CD4-positive, alpha-beta memory T cell (primary cell): ENCODE measurements at regions not wholly inside any gene's neighbourhood (a gene's known extent, or its start where the extent isn't known, plus 50 kb on each side); places are given as distances from the start of the nearest gene placed in this dataset.
"Not testable (repeated sequence)": the region's sequence is repeated elsewhere in the genome, so short reads cannot be mapped to it uniquely, and the experiment has no call there.

ENCODE experiments used
- CTCF ChIA-PET: fragments of 350-600 bp; sonication (Branson Sonifier 250); formaldehyde crosslinking; loops from one replicate; lab custom pipeline; 2021; ENCODE audit warnings: inconsistent platforms; ENCODE audit not compliant: partially characterized antibody; lab: Charles Lee
- POLR2A ChIA-PET: fragments of 350-600 bp; sonication (Branson Sonifier 250); formaldehyde crosslinking; loops from one replicate; lab custom pipeline; 2021; ENCODE audit not compliant: partially characterized antibody; lab: Charles Lee
- DNase-seq, 5 donors: peaks; one replicate each; pipeline versions ENCODE4 v3.0.0 to v3.0.0-alpha.2; 2020 to 2022; ENCODE audit warnings: mixed read lengths in 1 of 5
- H3K27ac ChIP-seq: one replicate; pipeline ENCODE4 v1.7.0; 2013; ENCODE audit warnings: low read depth, low read length
- H3K27me3 ChIP-seq: 2 replicates; pipeline ENCODE4 v1.7.0; 2013; ENCODE audit warnings: mild to moderate bottlenecking, low read length, moderate library complexity; ENCODE audit not compliant: insufficient read depth
- H3K36me3 ChIP-seq: 2 replicates; pipeline ENCODE4 v1.7.0; 2013; ENCODE audit warnings: mild to moderate bottlenecking, low read length, moderate library complexity; ENCODE audit not compliant: insufficient read depth
- H3K4me1 ChIP-seq: 2 replicates; pipeline ENCODE4 v1.7.0; 2013; ENCODE audit warnings: mild to moderate bottlenecking, low read length, moderate library complexity; ENCODE audit not compliant: insufficient read depth
- H3K4me3 ChIP-seq, 2 donors: one replicate each; pipeline ENCODE4 v1.7.0; 2013; ENCODE audit warnings: low read length in 2 of 2, mild to moderate bottlenecking in 1 of 2
- H3K9me3 ChIP-seq, 2 donors: one replicate each; pipeline ENCODE4 v1.7.0; 2013; ENCODE audit warnings: low read length in 2 of 2, control low read depth in 1 of 2; ENCODE audit not compliant: control insufficient read depth in 1 of 2
- H3K27ac Mint-ChIP-seq, 7 donors: one replicate each; pipeline ENCODE4 v1.8.0; 2020 to 2021; ENCODE audit warnings: mixed read lengths in 7 of 7, mild to moderate bottlenecking in 6 of 7, inconsistent platforms in 3 of 7, moderate library complexity in 3 of 7
- H3K27me3 Mint-ChIP-seq, 2 donors: one replicate each; pipeline ENCODE4 v1.8.0; 2020 to 2021; ENCODE audit warnings: mixed read lengths in 2 of 2
- H3K36me3 Mint-ChIP-seq, 2 donors: one replicate each; pipeline ENCODE4 v1.8.0; 2020 to 2021; ENCODE audit warnings: mixed read lengths in 2 of 2, inconsistent platforms in 1 of 2, mild to moderate bottlenecking in 1 of 2
- H3K4me1 Mint-ChIP-seq, 4 donors: one replicate each; pipeline ENCODE4 v1.8.0; 2020 to 2021; ENCODE audit warnings: mixed read lengths in 4 of 4, mild to moderate bottlenecking in 1 of 4
- H3K4me3 Mint-ChIP-seq, 8 donors: one replicate each; pipeline ENCODE4 v1.8.0; 2020 to 2021; ENCODE audit warnings: mixed read lengths in 8 of 8, mild to moderate bottlenecking in 7 of 8, moderate library complexity in 6 of 8, inconsistent platforms in 3 of 8
- H3K9me3 Mint-ChIP-seq, 8 donors: one replicate each; pipeline ENCODE4 v1.8.0; 2020 to 2021; ENCODE audit warnings: mixed read lengths in 8 of 8, mild to moderate bottlenecking in 5 of 8, inconsistent platforms in 3 of 8, moderate library complexity in 1 of 8
- intact Hi-C: fragments of 100-400 bp; cut with micrococcal nuclease; formaldehyde crosslinking; loops from one replicate; pipeline ENCODE4 v1.15.1; 2023

DNA sequence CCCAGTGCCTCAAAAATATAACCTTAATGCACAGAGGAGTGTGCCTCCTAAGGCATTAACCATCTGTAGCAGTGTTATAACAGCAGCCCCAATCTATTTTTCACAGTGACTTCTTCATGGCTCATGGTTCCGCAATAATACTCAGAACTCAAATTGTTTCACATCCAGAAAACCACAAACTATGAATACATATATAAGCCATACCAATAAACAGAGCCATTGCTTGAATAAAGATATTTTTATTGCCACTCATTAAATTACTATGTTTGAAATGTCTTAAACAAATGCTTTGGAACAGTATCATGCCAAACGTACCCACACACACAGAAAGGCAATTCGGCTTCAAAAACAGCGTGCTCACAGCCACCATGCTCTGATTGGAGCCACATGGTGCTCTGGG is 629.3 kb upstream of the NRP1 start:
- no peak overlapping the region for H3K4me3 ChIP-seq
- H3K27ac Mint-ChIP-seq = no peak overlapping the region
- ChIA-PET POLR2A (no interaction called here), CTCF (no interaction called here)
- H3K4me1 Mint-ChIP-seq = no peaks in the 10 kb centered on the region
- DNase-seq = no peak
- H3K4me3 Mint-ChIP-seq = no peak overlapping the region
- no peaks in the 10 kb centered on the region for H3K27me3 ChIP-seq
- intact Hi-C loops = no loop called here
- no peak overlapping the region for H3K27ac ChIP-seq
- H3K9me3 ChIP-seq = no peaks in the 10 kb centered on the region
- H3K4me1 ChIP-seq = no peaks in the 10 kb centered on the region
- peaks cover 0 to 5% (median under 1%) of the 10 kb centered on the region in 8 donors for H3K9me3 Mint-ChIP-seq
- no peaks in the 10 kb centered on the region for H3K36me3 Mint-ChIP-seq
- H3K27me3 Mint-ChIP-seq = peaks cover 3 to 10% of the 10 kb centered on the region in 2 donors
- H3K36me3 ChIP-seq = no peaks in the 10 kb centered on the region

DNA sequence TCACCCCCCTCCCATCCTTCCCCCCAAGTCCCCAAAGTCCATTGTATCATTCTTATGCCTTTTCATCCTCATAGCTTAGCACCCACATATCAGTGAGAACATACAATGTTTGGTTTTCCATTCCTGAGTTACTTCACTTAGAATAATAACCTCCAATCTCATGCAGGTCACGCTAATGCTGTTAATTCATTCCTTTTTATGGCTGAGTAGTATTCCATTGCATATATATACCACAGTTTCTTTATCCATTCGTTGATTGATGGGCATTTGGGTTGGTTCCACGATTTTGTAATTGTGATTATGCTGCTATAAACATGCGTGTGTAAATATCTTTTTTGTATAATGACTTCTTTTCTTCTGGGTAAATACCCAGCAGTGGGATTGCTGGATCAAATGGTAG is 621.9 kb upstream of the NRP1 start:
- H3K4me1 Mint-ChIP-seq, intact Hi-C loops, H3K36me3 Mint-ChIP-seq: not testable (repeated sequence)

DNA sequence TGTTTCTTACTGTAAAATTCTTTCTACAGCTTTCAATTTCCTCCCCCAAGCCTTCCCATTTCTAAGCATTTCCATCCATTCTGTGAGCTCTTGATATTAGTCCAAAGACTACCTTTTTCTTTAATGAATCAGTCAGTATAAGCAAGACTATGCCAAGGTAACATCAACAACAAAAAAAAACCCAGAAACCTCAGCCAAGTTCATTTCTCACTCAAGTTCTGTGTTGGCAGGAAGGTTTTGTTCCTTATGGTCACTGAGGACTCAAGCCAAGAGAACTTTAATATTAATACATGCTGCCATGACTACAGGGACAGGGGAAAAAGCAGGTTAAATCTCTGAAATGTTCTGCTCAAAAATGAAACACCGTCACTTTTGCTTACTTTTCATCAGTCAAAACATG is 621.2 kb upstream of the NRP1 start:
- POLR2A ChIA-PET = no interaction called here
- H3K4me3 ChIP-seq = no peak overlapping the region
- Mint-ChIP-seq H3K36me3 (no peaks in the 10 kb centered on the region), H3K4me1 (no peaks in the 10 kb centered on the region), H3K27ac (no peak overlapping the region), H3K4me3 (no peak overlapping the region), H3K9me3 (peaks cover 0 to 7% (median 0%) of the 10 kb centered on the region in 8 donors), H3K27me3 (peaks cover 0 to 4% of the 10 kb centered on the region in 2 donors)
- H3K27ac ChIP-seq = no peak overlapping the region
- H3K36me3 ChIP-seq = no peaks in the 10 kb centered on the region
- intact Hi-C loops = no loop called here
- H3K27me3 ChIP-seq = no peaks in the 10 kb centered on the region
- no peak for DNase-seq
- no peaks in the 10 kb centered on the region for H3K9me3 ChIP-seq
- no peaks in the 10 kb centered on the region for H3K4me1 ChIP-seq
- CTCF ChIA-PET = no interaction called here

More for the DNA sequence above, 621.9 kb upstream of the NRP1 start:
- H3K27ac Mint-ChIP-seq, H3K36me3 ChIP-seq, H3K27me3 Mint-ChIP-seq, H3K4me1 ChIP-seq, H3K9me3 Mint-ChIP-seq, CTCF ChIA-PET, H3K27ac ChIP-seq, H3K27me3 ChIP-seq, H3K9me3 ChIP-seq, H3K4me3 Mint-ChIP-seq, DNase-seq, POLR2A ChIA-PET, H3K4me3 ChIP-seq: not testable (repeated sequence)

DNA sequence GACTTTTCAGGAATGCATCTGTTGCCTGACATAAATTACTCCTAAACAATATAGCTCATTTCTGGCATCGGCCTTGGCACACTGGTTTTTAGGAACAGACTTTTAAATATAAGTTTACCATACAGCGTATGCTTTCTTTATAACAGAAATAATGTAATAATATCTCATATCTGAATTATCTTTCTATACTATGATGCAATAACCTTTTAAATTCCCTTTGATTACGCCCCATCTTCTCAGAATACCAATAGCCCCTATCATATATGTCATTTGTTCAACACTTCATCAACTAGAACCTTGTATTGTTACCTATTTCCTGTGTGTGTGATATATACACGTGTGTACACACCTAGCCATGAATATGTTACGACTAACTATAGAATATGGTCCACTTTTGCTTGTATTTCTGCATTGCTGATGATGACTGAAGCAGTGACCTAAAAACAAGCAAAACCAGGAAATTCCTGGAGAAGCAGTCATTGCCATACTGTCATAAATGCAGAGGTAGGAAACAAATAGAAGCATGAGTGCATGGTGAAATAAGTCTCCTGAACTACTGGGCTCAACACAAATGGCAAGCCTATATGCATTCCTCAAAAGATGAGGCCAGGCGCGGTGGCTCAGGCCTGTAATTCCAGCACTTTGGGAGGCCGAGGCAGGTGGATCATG is 618.4 kb upstream of the NRP1 start:
- Mint-ChIP-seq H3K36me3 (no peaks in the 10 kb centered on the region), H3K27ac (no peak overlapping the region), H3K4me1 (no peaks in the 10 kb centered on the region), H3K4me3 (no peak overlapping the region), H3K27me3 (no peaks in the 10 kb centered on the region), H3K9me3 (peaks cover 0 to 9% (median 0%) of the 10 kb centered on the region in 8 donors)
- no peak for DNase-seq
- H3K27me3 ChIP-seq = no peaks in the 10 kb centered on the region
- H3K4me3 ChIP-seq = no peak overlapping the region
- no peaks in the 10 kb centered on the region for H3K36me3 ChIP-seq
- ChIA-PET POLR2A (no interaction called here), CTCF (no interaction called here)
- no peaks in the 10 kb centered on the region for H3K9me3 ChIP-seq
- intact Hi-C loops = no loop called here
- H3K27ac ChIP-seq = no peak overlapping the region
- H3K4me1 ChIP-seq = no peaks in the 10 kb centered on the region

DNA sequence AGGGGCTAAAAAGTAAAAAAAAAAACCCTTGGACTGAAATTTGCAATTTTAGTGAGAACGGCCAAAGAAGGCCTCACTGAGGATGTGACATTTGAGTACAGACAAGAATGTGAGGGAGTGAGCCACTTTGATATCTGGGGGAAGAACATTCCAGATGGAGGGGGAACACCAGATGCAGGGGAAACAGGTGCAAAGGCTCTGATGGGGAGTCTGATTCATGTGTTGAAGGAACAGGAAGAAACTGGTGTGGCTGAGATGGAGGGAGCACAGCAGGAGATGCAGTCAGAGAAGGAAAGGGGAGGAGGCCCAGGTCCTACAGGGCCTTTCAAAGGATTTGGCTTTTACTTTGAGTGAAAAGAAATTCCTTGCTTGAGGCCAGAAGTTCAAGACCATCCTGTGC is 615.7 kb upstream of the NRP1 start:
- H3K9me3 Mint-ChIP-seq = peaks cover 0 to 5% (median 0%) of the 10 kb centered on the region in 8 donors
- no peaks in the 10 kb centered on the region for H3K36me3 Mint-ChIP-seq
- H3K27me3 Mint-ChIP-seq = no peaks in the 10 kb centered on the region
- H3K4me1 Mint-ChIP-seq = no peaks in the 10 kb centered on the region
- no peak overlapping the region for H3K4me3 Mint-ChIP-seq
- DNase-seq = no peak
- CTCF ChIA-PET = no interaction called here
- H3K9me3 ChIP-seq = no peaks in the 10 kb centered on the region
- no peaks in the 10 kb centered on the region for H3K4me1 ChIP-seq
- POLR2A ChIA-PET = no interaction called here
- H3K4me3 ChIP-seq = no peak overlapping the region
- no peak overlapping the region for H3K27ac ChIP-seq
- H3K27ac Mint-ChIP-seq = no peak overlapping the region
- H3K36me3 ChIP-seq = no peaks in the 10 kb centered on the region
- intact Hi-C loops = no loop called here
- H3K27me3 ChIP-seq = no peaks in the 10 kb centered on the region

DNA sequence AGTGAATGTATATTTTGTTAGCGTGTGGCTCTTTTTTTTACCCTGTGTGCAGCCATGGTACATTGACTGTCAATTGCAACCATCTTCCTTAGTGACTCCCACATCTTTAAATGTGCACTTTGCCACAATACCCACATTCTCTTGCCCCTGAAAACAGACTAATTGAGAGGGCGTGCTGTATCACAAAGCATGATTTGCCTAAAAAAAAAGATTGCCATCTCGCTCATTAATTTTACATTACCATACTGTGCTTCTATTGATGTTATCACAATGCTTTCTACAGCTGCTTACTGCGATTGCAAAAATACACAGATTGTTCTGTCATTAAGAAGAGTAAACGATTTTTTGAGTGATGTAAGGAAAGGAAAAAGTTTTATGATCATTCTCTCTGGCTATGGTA is 613.1 kb upstream of the NRP1 start:
- no peaks in the 10 kb centered on the region for H3K36me3 ChIP-seq

DNA sequence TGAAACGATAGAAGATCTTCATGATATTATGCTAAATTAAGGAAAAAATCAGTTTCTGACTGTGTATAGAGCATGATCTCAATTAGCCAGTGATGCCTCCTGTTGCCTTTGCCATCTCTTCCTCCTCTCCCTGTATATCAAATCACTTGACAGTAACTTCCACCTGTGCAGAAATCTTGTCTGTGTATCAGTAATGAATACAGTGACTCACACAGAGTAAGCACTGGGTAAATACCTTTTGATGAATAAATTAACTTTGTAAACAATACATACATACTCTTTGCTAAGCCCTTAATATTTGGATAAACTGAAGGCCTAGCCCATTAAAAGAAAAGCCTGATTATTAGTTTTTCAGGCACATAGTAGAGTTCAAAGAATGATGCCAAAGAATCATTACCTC is 610.6 kb upstream of the NRP1 start:
- H3K36me3 ChIP-seq = no peaks in the 10 kb centered on the region
- no peak overlapping the region for H3K27ac Mint-ChIP-seq

More for the DNA sequence above, 613.1 kb upstream of the NRP1 start:
- H3K4me1 ChIP-seq = no peaks in the 10 kb centered on the region
- H3K9me3 ChIP-seq = no peaks in the 10 kb centered on the region
- DNase-seq = no peak
- no peaks in the 10 kb centered on the region for H3K27me3 ChIP-seq
- ChIA-PET CTCF (interaction anchor here (0.6 kb wide), 1 partner anchor 19 kb away, joined by 3 read pairs; no protein-coding TSS in a partner anchor), POLR2A (no interaction called here)
- intact Hi-C loops = no loop called here
- H3K9me3 Mint-ChIP-seq = peaks cover 0 to 5% (median 0%) of the 10 kb centered on the region in 8 donors
- no peak overlapping the region for H3K27ac Mint-ChIP-seq
- no peak overlapping the region for H3K4me3 Mint-ChIP-seq
- H3K36me3 Mint-ChIP-seq = no peaks in the 10 kb centered on the region
- peaks cover 0 to 2% of the 10 kb centered on the region in 2 donors for H3K27me3 Mint-ChIP-seq
- no peak overlapping the region for H3K4me3 ChIP-seq
- no peaks in the 10 kb centered on the region for H3K4me1 Mint-ChIP-seq
- no peak overlapping the region for H3K27ac ChIP-seq

More for the DNA sequence above, 610.6 kb upstream of the NRP1 start:
- Histone ChIP-seq H3K4me3 (no peak overlapping the region), H3K9me3 (no peaks in the 10 kb centered on the region), H3K27me3 (no peaks in the 10 kb centered on the region), H3K4me1 (no peaks in the 10 kb centered on the region), H3K27ac (no peak overlapping the region)
- no peaks in the 10 kb centered on the region for H3K4me1 Mint-ChIP-seq
- CTCF ChIA-PET = no interaction called here
- H3K4me3 Mint-ChIP-seq = no peak overlapping the region
- POLR2A ChIA-PET = no interaction called here
- no peak for DNase-seq
- peaks cover 0 to 2% of the 10 kb centered on the region in 2 donors for H3K27me3 Mint-ChIP-seq
- H3K36me3 Mint-ChIP-seq = no peaks in the 10 kb centered on the region
- H3K9me3 Mint-ChIP-seq = peaks cover 0 to under 1% (median 0%) of the 10 kb centered on the region in 8 donors
- intact Hi-C loops = no loop called here
